Stomach smooth muscle (tissue), 2 donors: ENCODE measurements at regions not wholly inside any gene's neighbourhood (a gene's known extent, or its start where the extent isn't known, plus 50 kb on each side); places are given as distances from the start of the nearest gene placed in this dataset.

Experiments
- H3K27ac ChIP-seq: one replicate; pipeline ENCODE4 v1.7.0; 2013; ENCODE audit warnings: mild to moderate bottlenecking, low read length, inconsistent platforms
- H3K27me3 ChIP-seq, 2 donors: one replicate each; pipeline ENCODE4 v1.7.0; 2013; ENCODE audit warnings: low read length in 2 of 2; ENCODE audit not compliant: insufficient read depth in 2 of 2, control insufficient read depth in 1 of 2
- H3K36me3 ChIP-seq, 2 donors: one replicate each; pipeline ENCODE4 v1.7.0; 2013; ENCODE audit warnings: low read length in 2 of 2; ENCODE audit not compliant: control insufficient read depth in 2 of 2, insufficient read depth in 2 of 2
- H3K4me1 ChIP-seq: one replicate; pipeline ENCODE4 v1.7.0; 2013; ENCODE audit warnings: low read length; ENCODE audit not compliant: control insufficient read depth, insufficient read depth
- H3K4me3 ChIP-seq, 2 donors: one replicate each; pipeline ENCODE4 v1.7.0; 2013; ENCODE audit warnings: low read length in 2 of 2
- H3K9ac ChIP-seq, 2 donors: one replicate each; pipeline ENCODE4 v1.7.0; 2013; ENCODE audit warnings: low read length in 2 of 2, mild to moderate bottlenecking in 1 of 2
- H3K9me3 ChIP-seq, 2 donors: one replicate each; pipeline ENCODE4 v1.7.0; 2013; ENCODE audit warnings: low read length in 2 of 2; ENCODE audit not compliant: control insufficient read depth in 2 of 2
- donor health status: healthy.
- donor health status: Pancreatic carcinoma.

GRCh38 chr5:89493414-89493813 is 610.4 kb upstream of the MEF2C start:
- no peaks in the 10 kb centered on the region for H3K4me1 ChIP-seq
- no peak overlapping the region for H3K4me3 ChIP-seq
- no peaks in the 10 kb centered on the region for H3K27me3 ChIP-seq
- H3K9ac ChIP-seq, result no peak overlapping the region
- no peaks in the 10 kb centered on the region for H3K36me3 ChIP-seq
- no peak overlapping the region for H3K27ac ChIP-seq
- no peaks in the 10 kb centered on the region for H3K9me3 ChIP-seq

- Histone ChIP-seq H3K9ac (no peak overlapping the region), H3K27ac (no peak overlapping the region), H3K9me3 (no peaks in the 10 kb centered on the region), H3K4me3 (no peak overlapping the region), H3K36me3 (no peaks in the 10 kb centered on the region), H3K4me1 (no peaks in the 10 kb centered on the region), H3K27me3 (no peaks in the 10 kb centered on the region)
Measured at GRCh38 chr5:89484962-89485361, 602.0 kb upstream of the MEF2C start.

GRCh38 chr5:89480406-89481007 is 597.5 kb upstream of the MEF2C start:
- H3K27ac ChIP-seq, result no peak overlapping the region
- H3K4me3 ChIP-seq, result no peak overlapping the region
- H3K4me1 ChIP-seq, result no peaks in the 10 kb centered on the region
- H3K9me3 ChIP-seq, result no peaks in the 10 kb centered on the region
- no peak overlapping the region for H3K9ac ChIP-seq
- no peaks in the 10 kb centered on the region for H3K36me3 ChIP-seq
- H3K27me3 ChIP-seq, result no peaks in the 10 kb centered on the region

GRCh38 chr5:89478851-89479250 is 595.9 kb upstream of the MEF2C start:
- no peaks in the 10 kb centered on the region for H3K36me3 ChIP-seq

GRCh38 chr5:89473196-89473595 is 590.2 kb upstream of the MEF2C start:
- H3K9me3 ChIP-seq, result no peaks in the 10 kb centered on the region
- H3K4me1 ChIP-seq, result no peaks in the 10 kb centered on the region
- no peak overlapping the region for H3K9ac ChIP-seq
- H3K27me3 ChIP-seq, result no peaks in the 10 kb centered on the region
- H3K4me3 ChIP-seq, result no peak overlapping the region
- no peaks in the 10 kb centered on the region for H3K36me3 ChIP-seq
- no peak overlapping the region for H3K27ac ChIP-seq

More at GRCh38 chr5:89478851-89479250, 595.9 kb upstream of the MEF2C start:
- no peak overlapping the region for H3K27ac ChIP-seq
- H3K4me1 ChIP-seq, result no peaks in the 10 kb centered on the region
- H3K9ac ChIP-seq, result no peak overlapping the region
- H3K9me3 ChIP-seq, result no peaks in the 10 kb centered on the region
- H3K27me3 ChIP-seq, result no peaks in the 10 kb centered on the region
- no peak overlapping the region for H3K4me3 ChIP-seq

- no peaks in the 10 kb centered on the region for H3K4me1 ChIP-seq
- H3K9ac ChIP-seq, result no peak overlapping the region
- H3K9me3 ChIP-seq, result no peaks in the 10 kb centered on the region
- no peak overlapping the region for H3K27ac ChIP-seq
- no peaks in the 10 kb centered on the region for H3K27me3 ChIP-seq
- H3K4me3 ChIP-seq, result no peak overlapping the region
- H3K36me3 ChIP-seq, result no peaks in the 10 kb centered on the region
Measured at GRCh38 chr5:89471541-89471940, 588.6 kb upstream of the MEF2C start.

GRCh38 chr5:89471115-89471514 is 588.1 kb upstream of the MEF2C start:
- H3K4me3 ChIP-seq, result no peak overlapping the region
- no peaks in the 10 kb centered on the region for H3K36me3 ChIP-seq
- no peaks in the 10 kb centered on the region for H3K4me1 ChIP-seq
- H3K9me3 ChIP-seq, result no peaks in the 10 kb centered on the region
- H3K27me3 ChIP-seq, result no peaks in the 10 kb centered on the region
- no peak overlapping the region for H3K9ac ChIP-seq
- no peak overlapping the region for H3K27ac ChIP-seq

GRCh38 chr5:89470658-89471057 is 587.7 kb upstream of the MEF2C start:
- Histone ChIP-seq H3K27ac (no peak overlapping the region), H3K4me1 (no peaks in the 10 kb centered on the region), H3K9ac (no peak overlapping the region), H3K9me3 (no peaks in the 10 kb centered on the region), H3K27me3 (no peaks in the 10 kb centered on the region), H3K4me3 (no peak overlapping the region), H3K36me3 (no peaks in the 10 kb centered on the region)

- H3K9me3 ChIP-seq, result no peaks in the 10 kb centered on the region
- H3K36me3 ChIP-seq, result no peaks in the 10 kb centered on the region
- no peaks in the 10 kb centered on the region for H3K4me1 ChIP-seq
- no peaks in the 10 kb centered on the region for H3K27me3 ChIP-seq
- no peak overlapping the region for H3K4me3 ChIP-seq
- peak overlapping the region; percentile 3 for H3K27ac ChIP-seq
- H3K9ac ChIP-seq, result no peak overlapping the region
Measured at GRCh38 chr5:89458332-89458656, 575.3 kb upstream of the MEF2C start.

- Histone ChIP-seq H3K9ac (no peak overlapping the region), H3K4me1 (no peaks in the 10 kb centered on the region), H3K4me3 (peak overlapping the region in 1 of 2 donors; percentile 23), H3K9me3 (no peaks in the 10 kb centered on the region), H3K27ac (peak overlapping the region; percentile 3), H3K27me3 (no peaks in the 10 kb centered on the region), H3K36me3 (no peaks in the 10 kb centered on the region)
Measured at GRCh38 chr5:89457411-89458331, 574.7 kb upstream of the MEF2C start.

- H3K36me3 ChIP-seq, result no peaks in the 10 kb centered on the region
- H3K27ac ChIP-seq, result no peak overlapping the region
- no peak overlapping the region for H3K4me3 ChIP-seq
- no peaks in the 10 kb centered on the region for H3K27me3 ChIP-seq
- no peaks in the 10 kb centered on the region for H3K9me3 ChIP-seq
- H3K9ac ChIP-seq, result no peak overlapping the region
- no peaks in the 10 kb centered on the region for H3K4me1 ChIP-seq
Measured at GRCh38 chr5:89452081-89452480, 569.1 kb upstream of the MEF2C start.
